ENCODE measurements at regions not wholly inside any gene's neighbourhood (a gene's known extent, or its start where the extent isn't known, plus 50 kb on each side); places are given as distances from the start of the nearest gene placed in this dataset.

- DNase-seq = no peak
- no peak overlapping the region for H2AFZ ChIP-seq
- H3K27me3 ChIP-seq (replicated peaks; ENCODE audit: insufficient read depth) = no peaks in the 10 kb centered on the region
- H3K79me2 ChIP-seq (ENCODE audit: insufficient read depth) = no peaks in the 10 kb centered on the region
- H3K4me2 ChIP-seq (ENCODE audit: unreplicated experiment) = no peak overlapping the region
- H3K4me1 ChIP-seq (ENCODE audit: insufficient read depth) = no peaks in the 10 kb centered on the region
- H3K36me3 ChIP-seq (ENCODE audit: low read depth) = no peaks in the 10 kb centered on the region
- H3K4me3 ChIP-seq = no peak overlapping the region
- no peak overlapping the region for H3K9ac ChIP-seq
- no peaks in the 10 kb centered on the region for H3F3A ChIP-seq (ENCODE audit: insufficient read depth)
- TF ChIP-seq EZH2 (IDR thresholded peaks at IDR 0.05; ENCODE audit: insufficient read depth, poor library complexity, severe bottlenecking) = no peak
- in situ Hi-C loops (cut with MboI) = no loop called here
- H4K20me1 ChIP-seq (ENCODE audit: insufficient read depth) = no peaks in the 10 kb centered on the region
- H3K9me3 ChIP-seq (ENCODE audit: low read depth) = no peaks in the 10 kb centered on the region
- H3K9me2 ChIP-seq (ENCODE audit: insufficient read depth) = no peaks in the 10 kb centered on the region
- no peak overlapping the region for H3K27ac ChIP-seq
Measured at GRCh38 chr4:66604192-66604591, 933.9 kb upstream of the EPHA5 start.

DNA sequence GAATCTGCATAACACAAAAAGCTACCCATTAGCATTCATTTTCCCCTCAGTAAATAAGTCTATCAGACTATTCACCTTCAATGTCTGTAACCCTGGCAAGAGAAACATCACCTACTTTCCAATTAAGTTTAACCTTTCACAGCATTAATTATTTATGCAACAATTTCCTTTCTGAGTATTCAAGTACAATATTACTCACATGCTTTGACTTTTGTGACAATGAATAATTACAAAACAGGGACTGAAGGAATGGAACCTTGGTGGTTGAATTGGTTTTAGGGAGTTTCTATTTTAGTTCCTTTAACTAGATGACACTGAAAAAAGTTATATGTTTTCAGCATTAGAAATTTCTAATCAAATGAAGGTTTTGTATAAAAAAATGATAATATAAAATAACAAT is 932.3 kb upstream of the EPHA5 start:
- no peaks in the 10 kb centered on the region for H3K9me2 ChIP-seq (ENCODE audit: insufficient read depth)
- H2AFZ ChIP-seq = no peak overlapping the region
- TF ChIP-seq EZH2phosphoT487 (IDR thresholded peaks at IDR 0.05; ENCODE audit: insufficient read depth, low read depth) = no peak
- no peak for TF ChIP-seq EZH2 (IDR thresholded peaks at IDR 0.05; ENCODE audit: insufficient read depth, poor library complexity, severe bottlenecking)
- no peaks in the 10 kb centered on the region for H3K9me3 ChIP-seq (ENCODE audit: low read depth)
- no peak overlapping the region for H3K9ac ChIP-seq
- DNase-seq = no peak
- no peak overlapping the region for H3K4me3 ChIP-seq
- H3K36me3 ChIP-seq (ENCODE audit: low read depth) = no peaks in the 10 kb centered on the region
- H3K4me2 ChIP-seq (ENCODE audit: unreplicated experiment) = no peak overlapping the region
- H3K27me3 ChIP-seq (replicated peaks; ENCODE audit: insufficient read depth) = no peaks in the 10 kb centered on the region
- H4K20me1 ChIP-seq (ENCODE audit: insufficient read depth) = no peaks in the 10 kb centered on the region
- H3K79me2 ChIP-seq (ENCODE audit: insufficient read depth) = no peaks in the 10 kb centered on the region
- no peaks in the 10 kb centered on the region for H3K4me1 ChIP-seq (ENCODE audit: insufficient read depth)
- no peaks in the 10 kb centered on the region for H3F3A ChIP-seq (ENCODE audit: insufficient read depth)
- in situ Hi-C loops (cut with MboI) = no loop called here
- H3K27ac ChIP-seq = no peak overlapping the region

GRCh38 chr4:66591968-66592367 is 921.7 kb upstream of the EPHA5 start:
- no peaks in the 10 kb centered on the region for H4K20me1 ChIP-seq (ENCODE audit: insufficient read depth)
- no peak overlapping the region for H3K9ac ChIP-seq
- H2AFZ ChIP-seq = no peak overlapping the region
- no peaks in the 10 kb centered on the region for H3F3A ChIP-seq (ENCODE audit: insufficient read depth)
- TF ChIP-seq EZH2 (IDR thresholded peaks at IDR 0.05; ENCODE audit: insufficient read depth, poor library complexity, severe bottlenecking) = no peak
- TF ChIP-seq EZH2phosphoT487 (IDR thresholded peaks at IDR 0.05; ENCODE audit: insufficient read depth, low read depth) = no peak
- DNase-seq = no peak
- in situ Hi-C loops (cut with MboI) = no loop called here
- no peaks in the 10 kb centered on the region for H3K79me2 ChIP-seq (ENCODE audit: insufficient read depth)
- no peaks in the 10 kb centered on the region for H3K9me2 ChIP-seq (ENCODE audit: insufficient read depth)
- H3K4me2 ChIP-seq (ENCODE audit: unreplicated experiment) = no peak overlapping the region
- no peaks in the 10 kb centered on the region for H3K27me3 ChIP-seq (replicated peaks; ENCODE audit: insufficient read depth)
- H3K36me3 ChIP-seq (ENCODE audit: low read depth) = no peaks in the 10 kb centered on the region
- no peaks in the 10 kb centered on the region for H3K4me1 ChIP-seq (ENCODE audit: insufficient read depth)
- no peaks in the 10 kb centered on the region for H3K9me3 ChIP-seq (ENCODE audit: low read depth)
- no peak overlapping the region for H3K4me3 ChIP-seq
- no peak overlapping the region for H3K27ac ChIP-seq

GRCh38 chr4:66590488-66591215 is 920.4 kb upstream of the EPHA5 start:
- no peak for TF ChIP-seq EZH2phosphoT487 (IDR thresholded peaks at IDR 0.05; ENCODE audit: insufficient read depth, low read depth)
- no peak for TF ChIP-seq EZH2 (IDR thresholded peaks at IDR 0.05; ENCODE audit: insufficient read depth, poor library complexity, severe bottlenecking)
- Histone ChIP-seq H4K20me1 (ENCODE audit: insufficient read depth) (no peaks in the 10 kb centered on the region), H3K27me3 (replicated peaks; ENCODE audit: insufficient read depth) (no peaks in the 10 kb centered on the region), H3F3A (ENCODE audit: insufficient read depth) (no peaks in the 10 kb centered on the region), H3K9me2 (ENCODE audit: insufficient read depth) (no peaks in the 10 kb centered on the region), H3K9me3 (ENCODE audit: low read depth) (no peaks in the 10 kb centered on the region), H3K27ac (no peak overlapping the region), H3K79me2 (ENCODE audit: insufficient read depth) (no peaks in the 10 kb centered on the region), H3K4me2 (ENCODE audit: unreplicated experiment) (no peak overlapping the region), H3K4me1 (ENCODE audit: insufficient read depth) (no peaks in the 10 kb centered on the region), H3K36me3 (ENCODE audit: low read depth) (no peaks in the 10 kb centered on the region), H2AFZ (no peak overlapping the region), H3K4me3 (no peak overlapping the region), H3K9ac (no peak overlapping the region)
- WGBS, 2 experiments (ENCODE audit: low coverage in 1 of 2, low lambda C conversion rate in 2 of 2, missing lambda C conversion rate in 2 of 2) = 33 to 48% methylated on average over 1 of the region's 1 CpG
- no peak for DNase-seq
- in situ Hi-C loops (cut with MboI) = no loop called here

DNA sequence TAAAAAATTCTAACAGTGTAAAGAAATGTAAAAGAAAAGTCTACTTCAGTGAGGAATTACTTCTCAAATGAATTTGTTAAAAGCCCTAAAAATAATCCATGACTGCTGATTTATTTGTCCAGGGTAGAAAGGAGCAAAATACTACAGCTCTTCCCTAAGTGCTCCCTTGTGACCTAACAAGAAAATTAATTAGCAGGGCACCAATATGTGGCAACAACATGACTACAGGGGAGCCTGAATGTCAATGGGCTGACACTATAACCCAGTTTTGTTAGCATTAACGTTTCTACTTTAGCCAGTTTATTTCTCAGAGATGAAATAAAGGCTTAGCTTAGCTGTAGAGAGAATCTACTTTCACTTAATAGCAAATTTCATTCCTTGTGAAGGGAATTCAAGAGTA is 918.9 kb upstream of the EPHA5 start:
- no peak overlapping the region for H3K9ac ChIP-seq
- H3K36me3 ChIP-seq (ENCODE audit: low read depth) = no peaks in the 10 kb centered on the region
- no peak overlapping the region for H2AFZ ChIP-seq
- H3K27me3 ChIP-seq (replicated peaks; ENCODE audit: insufficient read depth) = no peaks in the 10 kb centered on the region
- TF ChIP-seq EZH2phosphoT487 (IDR thresholded peaks at IDR 0.05; ENCODE audit: insufficient read depth, low read depth) (no peak), EZH2 (IDR thresholded peaks at IDR 0.05; ENCODE audit: insufficient read depth, poor library complexity, severe bottlenecking) (no peak)
- no peaks in the 10 kb centered on the region for H3K9me3 ChIP-seq (ENCODE audit: low read depth)
- no peaks in the 10 kb centered on the region for H3K9me2 ChIP-seq (ENCODE audit: insufficient read depth)
- H3K4me3 ChIP-seq = no peak overlapping the region
- no peaks in the 10 kb centered on the region for H3F3A ChIP-seq (ENCODE audit: insufficient read depth)
- in situ Hi-C loops (cut with MboI) = no loop called here
- H4K20me1 ChIP-seq (ENCODE audit: insufficient read depth) = no peaks in the 10 kb centered on the region
- no peaks in the 10 kb centered on the region for H3K4me1 ChIP-seq (ENCODE audit: insufficient read depth)
- no peaks in the 10 kb centered on the region for H3K79me2 ChIP-seq (ENCODE audit: insufficient read depth)
- no peak overlapping the region for H3K27ac ChIP-seq
- 0% methylated on average over 1 of the region's 1 CpG for WGBS, 2 experiments (ENCODE audit: low coverage in 1 of 2, low lambda C conversion rate in 2 of 2, missing lambda C conversion rate in 2 of 2)
- no peak overlapping the region for H3K4me2 ChIP-seq (ENCODE audit: unreplicated experiment)
- DNase-seq = no peak

Measured in GM23248 (cell line).